ENCODE measurements at regions not wholly inside any gene's neighbourhood (a gene's known extent, or its start where the extent isn't known, plus 50 kb on each side); places are given as distances from the start of the nearest gene placed in this dataset.
A peak's percentile ranks its signal among the peaks of the same experiment; 100 is the strongest.
"Not testable (repeated sequence)": the region's sequence is repeated elsewhere in the genome, so short reads cannot be mapped to it uniquely, and the experiment has no call there.

GRCh38 chr9:38518826-38519225 lies 94.6 kb upstream of the IGFBPL1 start:
- no peak for DNase-seq (ENCODE audit: low read depth)

- peak; percentile 80 for DNase-seq (ENCODE audit: low read depth)
Measured at GRCh38 chr9:38516273-38516672, 92.0 kb upstream of the IGFBPL1 start.

GRCh38 chr9:38515055-38515454 lies 90.8 kb upstream of the IGFBPL1 start:
- DNase-seq (ENCODE audit: low read depth): not testable (repeated sequence)

- not testable (repeated sequence) for DNase-seq (ENCODE audit: low read depth)
Measured at GRCh38 chr9:38510340-38510739, 86.1 kb upstream of the IGFBPL1 start.

- DNase-seq (ENCODE audit: low read depth): no peak
Measured at GRCh38 chr9:38507587-38507986, 83.3 kb upstream of the IGFBPL1 start.

- DNase-seq (ENCODE audit: low read depth): not testable (repeated sequence)
Measured at GRCh38 chr9:38500171-38500570, 75.9 kb upstream of the IGFBPL1 start.

- not testable (repeated sequence) for DNase-seq (ENCODE audit: low read depth)
Measured at GRCh38 chr9:38498551-38498950, 74.3 kb upstream of the IGFBPL1 start.

- DNase-seq (ENCODE audit: low read depth): no peak
Measured at GRCh38 chr9:38489057-38489456, 64.8 kb upstream of the IGFBPL1 start.

GRCh38 chr9:38488156-38488698 lies 64.0 kb upstream of the IGFBPL1 start:
- no peak for DNase-seq (ENCODE audit: low read depth)

GRCh38 chr9:38487418-38488155 lies 63.3 kb upstream of the IGFBPL1 start:
- not testable (repeated sequence) for DNase-seq (ENCODE audit: low read depth)

GRCh38 chr9:38486837-38487236 lies 62.6 kb upstream of the IGFBPL1 start:
- no peak for DNase-seq (ENCODE audit: low read depth)

GRCh38 chr9:38486056-38486615 lies 61.9 kb upstream of the IGFBPL1 start:
- no peak for DNase-seq (ENCODE audit: low read depth)

GRCh38 chr9:38484076-38484665 lies 59.9 kb upstream of the IGFBPL1 start:
- DNase-seq (ENCODE audit: low read depth): not testable (repeated sequence)

GRCh38 chr9:38482918-38483592 lies 58.8 kb upstream of the IGFBPL1 start:
- no peak for DNase-seq (ENCODE audit: low read depth)

- DNase-seq (ENCODE audit: low read depth): no peak
Measured at GRCh38 chr9:38478211-38478610, 54.0 kb upstream of the IGFBPL1 start.

GRCh38 chr9:38474476-38474875 lies 50.2 kb upstream of the IGFBPL1 start:
- peak; percentile 17 for DNase-seq (ENCODE audit: low read depth)

Measured in Daoy (cell line).